Neural cell (in vitro differentiated cells): ENCODE measurements at regions not wholly inside any gene's neighbourhood (a gene's known extent, or its start where the extent isn't known, plus 50 kb on each side); places are given as distances from the start of the nearest gene placed in this dataset.

Experiments used
- H2AFZ ChIP-seq: fragments of 200-600, 300-800 bp; sonication (generic), shearing (Covaris generic); 2 replicates; pipeline ENCODE4 v1.6.0; 2014; ENCODE audit warnings: low read depth, mild to moderate bottlenecking, antibody characterized with exemption, low read length, moderate library complexity
- H3F3A ChIP-seq: fragments of 200-600 bp; shearing (Covaris generic); 2 replicates; pipeline ENCODE4 v1.6.1; 2016; ENCODE audit warnings: mild to moderate bottlenecking, moderate library complexity, mixed read lengths, antibody characterized with exemption, low read length; ENCODE audit not compliant: insufficient read depth, poor library complexity, severe bottlenecking
- H3K27ac ChIP-seq: fragments of 200-600, 300-800 bp; sonication (generic), shearing (Covaris generic); 2 replicates; pipeline ENCODE4 v1.5.1; 2014; ENCODE audit warnings: mild to moderate bottlenecking, low read length, moderate library complexity
- H3K27me3 ChIP-seq: fragments of 300-800, 200-600 bp; sonication (generic), shearing (Covaris generic); 2 replicates; pipeline ENCODE4 v1.6.0; 2014; ENCODE audit warnings: mild to moderate bottlenecking, low read depth, low read length, moderate library complexity; ENCODE audit not compliant: insufficient read depth
- H3K36me3 ChIP-seq: fragments of 300-800, 200-600 bp; sonication (generic), shearing (Covaris generic); 2 replicates; pipeline ENCODE4 v1.5.1; 2014; ENCODE audit warnings: mild to moderate bottlenecking, antibody characterized with exemption, low read length, moderate library complexity; ENCODE audit not compliant: insufficient read depth
- H3K4me2 ChIP-seq: fragments of 300-800, 200-600 bp; sonication (generic), shearing (Covaris generic); 2 replicates; pipeline ENCODE4 v1.6.0; 2014; ENCODE audit warnings: mild to moderate bottlenecking, low read length
- H3K4me3 ChIP-seq: fragments of 300-800, 200-600 bp; sonication (generic), shearing (Covaris generic); 2 replicates; pipeline ENCODE4 v1.5.1; 2014; ENCODE audit warnings: mild to moderate bottlenecking, low read length, moderate library complexity
- H3K79me2 ChIP-seq: fragments of 200-600 bp; shearing (Covaris generic); replicated peaks from 2 replicates; pipeline ENCODE4 v1.6.0; 2014; ENCODE audit warnings: mild to moderate bottlenecking, low read length, moderate library complexity; ENCODE audit not compliant: insufficient read depth
- H3K9ac ChIP-seq: fragments of 300-800, 200-600 bp; sonication (generic), shearing (Covaris generic); 2 replicates; pipeline ENCODE4 v1.6.1; 2016; ENCODE audit warnings: mild to moderate bottlenecking, low read length, mixed read lengths
- H3K9me2 ChIP-seq: fragments of 200-600 bp; shearing (Covaris generic); 2 replicates; pipeline ENCODE4 v1.6.1; 2016; ENCODE audit warnings: mild to moderate bottlenecking, low read length, mixed read lengths; ENCODE audit not compliant: insufficient read depth
- H3K9me3 ChIP-seq: fragments of 200-600, 300-800 bp; sonication (generic), shearing (Covaris generic); 2 replicates; pipeline ENCODE4 v1.6.1; 2016; ENCODE audit warnings: mild to moderate bottlenecking, mixed run types, low read length, moderate library complexity, mixed read lengths
- H4K20me1 ChIP-seq: fragments of 200-600 bp; shearing (Covaris generic); 2 replicates; pipeline ENCODE4 v1.6.1; 2016; ENCODE audit warnings: mild to moderate bottlenecking, mixed run types; ENCODE audit not compliant: insufficient read depth
- EP300 ChIP-seq: fragments of 450-650 bp; conservative IDR thresholded peaks from 2 replicates; pipeline ENCODE4 v1.6.1; 2014; ENCODE audit warnings: antibody characterized with exemption, mild to moderate bottlenecking, moderate library complexity; ENCODE audit not compliant: poor library complexity, severe bottlenecking
- EZH2 ChIP-seq: fragments of 200-600, 300-800 bp; shearing (Covaris generic), sonication (generic); IDR thresholded peaks from 2 replicates; pipeline ENCODE4 v1.6.1; 2014; ENCODE audit warnings: antibody characterized with exemption, low read length, borderline replicate concordance, mild to moderate bottlenecking; ENCODE audit not compliant: insufficient read depth, poor library complexity, severe bottlenecking
- MXI1 ChIP-seq: fragments of 450-650 bp; conservative IDR thresholded peaks from 2 replicates; pipeline ENCODE4 v1.6.1; 2014; ENCODE audit warnings: antibody characterized with exemption, mild to moderate bottlenecking; ENCODE audit not compliant: poor library complexity, severe bottlenecking
- POLR2AphosphoS5 ChIP-seq: IDR thresholded peaks from 2 replicates; pipeline ENCODE4 v1.6.1; 2012
- RAD21 ChIP-seq: fragments of 450-650 bp; conservative IDR thresholded peaks from 2 replicates; pipeline ENCODE4 v1.6.1; 2014; ENCODE audit warnings: antibody characterized with exemption, mild to moderate bottlenecking, moderate library complexity
- SMC3 ChIP-seq: fragments of 450-650 bp; conservative IDR thresholded peaks from 2 replicates; pipeline ENCODE4 v1.6.1; 2014; ENCODE audit warnings: antibody characterized with exemption, mild to moderate bottlenecking, moderate library complexity; ENCODE audit not compliant: poor library complexity
- TAF1 ChIP-seq: IDR thresholded peaks from 2 replicates; pipeline ENCODE4 v1.6.1; 2012; ENCODE audit warnings: low read depth
- TF ChIP-seq, protein P1 (sequence below): IDR thresholded peaks from 2 replicates; pipeline ENCODE4 v1.6.1; 2012; ENCODE audit warnings: borderline replicate concordance
- TF ChIP-seq, protein P2 (sequence below): fragments of 450-650 bp; IDR thresholded peaks from 2 replicates; pipeline ENCODE4 v1.5.1; 2014; ENCODE audit warnings: antibody characterized with exemption, mild to moderate bottlenecking, moderate library complexity; ENCODE audit not compliant: poor library complexity, severe bottlenecking

GRCh38 chr10:2611603-2612002 is 455.7 kb upstream of the PFKP start:
- H3K4me3 ChIP-seq: no peak overlapping the region
- no peaks in the 10 kb centered on the region for H3F3A ChIP-seq
- no peaks in the 10 kb centered on the region for H3K9me3 ChIP-seq
- H2AFZ ChIP-seq: no peak overlapping the region
- no peak for TF ChIP-seq POLR2AphosphoS5
- TF ChIP-seq EP300: no peak
- TF ChIP-seq, protein P1, sequence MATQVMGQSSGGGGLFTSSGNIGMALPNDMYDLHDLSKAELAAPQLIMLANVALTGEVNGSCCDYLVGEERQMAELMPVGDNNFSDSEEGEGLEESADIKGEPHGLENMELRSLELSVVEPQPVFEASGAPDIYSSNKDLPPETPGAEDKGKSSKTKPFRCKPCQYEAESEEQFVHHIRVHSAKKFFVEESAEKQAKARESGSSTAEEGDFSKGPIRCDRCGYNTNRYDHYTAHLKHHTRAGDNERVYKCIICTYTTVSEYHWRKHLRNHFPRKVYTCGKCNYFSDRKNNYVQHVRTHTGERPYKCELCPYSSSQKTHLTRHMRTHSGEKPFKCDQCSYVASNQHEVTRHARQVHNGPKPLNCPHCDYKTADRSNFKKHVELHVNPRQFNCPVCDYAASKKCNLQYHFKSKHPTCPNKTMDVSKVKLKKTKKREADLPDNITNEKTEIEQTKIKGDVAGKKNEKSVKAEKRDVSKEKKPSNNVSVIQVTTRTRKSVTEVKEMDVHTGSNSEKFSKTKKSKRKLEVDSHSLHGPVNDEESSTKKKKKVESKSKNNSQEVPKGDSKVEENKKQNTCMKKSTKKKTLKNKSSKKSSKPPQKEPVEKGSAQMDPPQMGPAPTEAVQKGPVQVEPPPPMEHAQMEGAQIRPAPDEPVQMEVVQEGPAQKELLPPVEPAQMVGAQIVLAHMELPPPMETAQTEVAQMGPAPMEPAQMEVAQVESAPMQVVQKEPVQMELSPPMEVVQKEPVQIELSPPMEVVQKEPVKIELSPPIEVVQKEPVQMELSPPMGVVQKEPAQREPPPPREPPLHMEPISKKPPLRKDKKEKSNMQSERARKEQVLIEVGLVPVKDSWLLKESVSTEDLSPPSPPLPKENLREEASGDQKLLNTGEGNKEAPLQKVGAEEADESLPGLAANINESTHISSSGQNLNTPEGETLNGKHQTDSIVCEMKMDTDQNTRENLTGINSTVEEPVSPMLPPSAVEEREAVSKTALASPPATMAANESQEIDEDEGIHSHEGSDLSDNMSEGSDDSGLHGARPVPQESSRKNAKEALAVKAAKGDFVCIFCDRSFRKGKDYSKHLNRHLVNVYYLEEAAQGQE: no peak
- TF ChIP-seq MXI1: no peak
- TF ChIP-seq EZH2: no peak
- no peak for TF ChIP-seq RAD21
- TF ChIP-seq, protein P2, sequence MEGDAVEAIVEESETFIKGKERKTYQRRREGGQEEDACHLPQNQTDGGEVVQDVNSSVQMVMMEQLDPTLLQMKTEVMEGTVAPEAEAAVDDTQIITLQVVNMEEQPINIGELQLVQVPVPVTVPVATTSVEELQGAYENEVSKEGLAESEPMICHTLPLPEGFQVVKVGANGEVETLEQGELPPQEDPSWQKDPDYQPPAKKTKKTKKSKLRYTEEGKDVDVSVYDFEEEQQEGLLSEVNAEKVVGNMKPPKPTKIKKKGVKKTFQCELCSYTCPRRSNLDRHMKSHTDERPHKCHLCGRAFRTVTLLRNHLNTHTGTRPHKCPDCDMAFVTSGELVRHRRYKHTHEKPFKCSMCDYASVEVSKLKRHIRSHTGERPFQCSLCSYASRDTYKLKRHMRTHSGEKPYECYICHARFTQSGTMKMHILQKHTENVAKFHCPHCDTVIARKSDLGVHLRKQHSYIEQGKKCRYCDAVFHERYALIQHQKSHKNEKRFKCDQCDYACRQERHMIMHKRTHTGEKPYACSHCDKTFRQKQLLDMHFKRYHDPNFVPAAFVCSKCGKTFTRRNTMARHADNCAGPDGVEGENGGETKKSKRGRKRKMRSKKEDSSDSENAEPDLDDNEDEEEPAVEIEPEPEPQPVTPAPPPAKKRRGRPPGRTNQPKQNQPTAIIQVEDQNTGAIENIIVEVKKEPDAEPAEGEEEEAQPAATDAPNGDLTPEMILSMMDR: no peak
- TF ChIP-seq TAF1: no peak
- TF ChIP-seq SMC3: no peak
- peak overlapping the region; percentile 22 for H3K27ac ChIP-seq
- no peaks in the 10 kb centered on the region for H3K36me3 ChIP-seq
- H4K20me1 ChIP-seq: no peaks in the 10 kb centered on the region
- H3K9me2 ChIP-seq: no peaks in the 10 kb centered on the region
- no peak overlapping the region for H3K4me2 ChIP-seq
- H3K9ac ChIP-seq: no peak overlapping the region
- H3K27me3 ChIP-seq: no peaks in the 10 kb centered on the region
- no peaks in the 10 kb centered on the region for H3K79me2 ChIP-seq

DNA sequence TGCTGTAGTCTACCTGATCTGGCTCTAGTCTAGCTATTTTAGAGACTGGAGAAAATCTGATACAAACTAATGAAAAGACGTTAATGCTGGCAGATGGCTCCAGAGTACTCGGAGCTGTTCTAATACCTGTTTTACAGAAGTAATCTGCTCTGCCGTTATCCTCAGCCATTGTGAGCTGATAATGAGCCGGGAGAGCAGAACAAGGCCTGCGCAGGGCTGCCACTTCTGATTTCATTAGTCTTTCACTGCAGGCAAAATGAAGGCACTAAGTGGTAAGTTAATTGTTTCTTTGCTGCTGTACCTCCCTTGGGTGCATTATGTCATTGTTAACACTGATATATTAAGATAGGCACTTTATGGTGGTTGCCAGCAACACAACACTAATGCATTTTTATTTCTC is 456.4 kb upstream of the PFKP start:
- no peak for TF ChIP-seq TAF1
- TF ChIP-seq, protein P1: no peak
- no peak for TF ChIP-seq EZH2
- TF ChIP-seq SMC3: no peak
- no peaks in the 10 kb centered on the region for H4K20me1 ChIP-seq
- peak overlapping the region; percentile 22 for H3K4me2 ChIP-seq
- H3K27me3 ChIP-seq: no peaks in the 10 kb centered on the region
- peak overlapping the region; percentile 22 for H3K27ac ChIP-seq
- no peaks in the 10 kb centered on the region for H3F3A ChIP-seq
- H3K79me2 ChIP-seq: no peaks in the 10 kb centered on the region
- H3K36me3 ChIP-seq: no peaks in the 10 kb centered on the region
- peak overlapping the region; percentile 39 for H3K4me3 ChIP-seq
- no peaks in the 10 kb centered on the region for H3K9me2 ChIP-seq
- H2AFZ ChIP-seq: no peak overlapping the region
- H3K9ac ChIP-seq: no peak overlapping the region
- H3K9me3 ChIP-seq: no peaks in the 10 kb centered on the region
